ENCODE measurements at regions not wholly inside any gene's neighbourhood (a gene's known extent, or its start where the extent isn't known, plus 50 kb on each side); places are given as distances from the start of the nearest gene placed in this dataset.

- TF ChIP-seq RAD21 (CRISPR knock-in tag; IDR thresholded peaks at IDR 0.05): no peak
- TF ChIP-seq CTCF (CRISPR knock-in tag; IDR thresholded peaks at IDR 0.05): no peak
- no peak for TF ChIP-seq CBX1 (IDR thresholded peaks at IDR 0.05; ENCODE audit: low read depth)
- TF ChIP-seq DNMT3B (CRISPR knock-in tag; conservative IDR thresholded peaks at IDR 0.05): no peak
- TF ChIP-seq ZNF800 (CRISPR knock-in tag; IDR thresholded peaks at IDR 0.05): no peak
- TF ChIP-seq ZNF446 (CRISPR knock-in tag; IDR thresholded peaks at IDR 0.05): no peak
- no peak for TF ChIP-seq MEIS2 (CRISPR knock-in tag; IDR thresholded peaks at IDR 0.05)
- no peak for TF ChIP-seq SALL2 (CRISPR knock-in tag; IDR thresholded peaks at IDR 0.05)
- no peak for TF ChIP-seq SP1 (IDR thresholded peaks at IDR 0.05)
- TF ChIP-seq SP1 (CRISPR knock-in tag; IDR thresholded peaks at IDR 0.05): no peak
- TF ChIP-seq CENPBD1 (CRISPR knock-in tag; IDR thresholded peaks at IDR 0.05; ENCODE audit: borderline replicate concordance, low read depth): no peak
These were observed 125.8 kb upstream of the ATP1B1 start for GRCh38 chr1:168980656-168981055.
